Psoas muscle (tissue), 7 donors: ENCODE measurements at regions not wholly inside any gene's neighbourhood (a gene's known extent, or its start where the extent isn't known, plus 50 kb on each side); places are given as distances from the start of the nearest gene placed in this dataset.
"Not testable (repeated sequence)": the region's sequence is repeated elsewhere in the genome, so short reads cannot be mapped to it uniquely, and the experiment has no call there.

Experiments
- ATAC-seq, 4 donors: fragments of 200-7000 bp; cut with Tn5 transposase; one replicate each; pipeline ENCODE4 v1.9.1; 2020; ENCODE audit warnings: moderate library complexity in 3 of 4, mild to moderate bottlenecking in 2 of 4
- DNase-seq, 2 donors: peaks; one replicate each; pipeline ENCODE4 v3.0.0-alpha.2; 2020
- H3K27ac ChIP-seq: fragments of 200-600 bp; one replicate; pipeline ENCODE4 v1.8.0; 2022
- H3K27me3 ChIP-seq, 3 donors: fragments of 200-600 bp in 1 of 3; one replicate each; pipeline versions ENCODE4 v1.6.1 to v1.8.0; 2013 to 2022; ENCODE audit warnings: low read length in 2 of 3, mild to moderate bottlenecking in 2 of 3, moderate library complexity in 1 of 3; ENCODE audit not compliant: insufficient read depth in 3 of 3
- H3K36me3 ChIP-seq, 2 donors: fragments of 200-600 bp in 1 of 2; one replicate each; pipeline versions ENCODE4 v1.6.1 to v1.8.0; 2013 to 2022; ENCODE audit warnings: low read depth in 1 of 2, mild to moderate bottlenecking in 1 of 2, moderate library complexity in 1 of 2; ENCODE audit not compliant: insufficient read depth in 1 of 2
- H3K4me1 ChIP-seq: fragments of 200-600 bp; one replicate; pipeline ENCODE4 v1.8.0; 2022
- H3K4me3 ChIP-seq: fragments of 200-600 bp; one replicate; pipeline ENCODE4 v1.8.0; 2022; ENCODE audit warnings: mild to moderate bottlenecking
- H3K9me3 ChIP-seq: fragments of 200-600 bp; one replicate; pipeline ENCODE4 v1.8.0; 2022
- WGBS, 3 donors: extraction: QIAGEN DNeasy Blood & Tissue Kit; methylation state at CpG; one replicate each; pipeline versions ENCODE4 v1.1.6 to v1.1.7; 2013; 5-methylcytosine and 5-hydroxymethylcytosine counted together
- intact Hi-C, 2 donors: fragments of 100-400 bp; cut with DNase I; formaldehyde crosslinking; loops; one replicate each; pipeline versions ENCODE4 v1.11.0 to v1.14.2; 2022
- TF ChIP-seq, protein P1 (sequence below): fragments of 200-600 bp; IDR thresholded peaks from one replicate; pipeline ENCODE4 v1.8.0; 2022; ENCODE audit warnings: antibody characterized with exemption
- donor health status: healthy with polysubstance abuse.
- donor health status: DM: no; HTN: no; CAD: no; lungs with moderate emphysema.
- donor health status: Bipolar disorder and iron deficiency.
- donor health status: healthy.
- donor health status: DM: yes; HTN: yes; CAD: no.
- donor health status: DM: no; HTN: no; CAD: no.
- donor health status: DM: yes; HTN: yes; CAD: no.

DNA sequence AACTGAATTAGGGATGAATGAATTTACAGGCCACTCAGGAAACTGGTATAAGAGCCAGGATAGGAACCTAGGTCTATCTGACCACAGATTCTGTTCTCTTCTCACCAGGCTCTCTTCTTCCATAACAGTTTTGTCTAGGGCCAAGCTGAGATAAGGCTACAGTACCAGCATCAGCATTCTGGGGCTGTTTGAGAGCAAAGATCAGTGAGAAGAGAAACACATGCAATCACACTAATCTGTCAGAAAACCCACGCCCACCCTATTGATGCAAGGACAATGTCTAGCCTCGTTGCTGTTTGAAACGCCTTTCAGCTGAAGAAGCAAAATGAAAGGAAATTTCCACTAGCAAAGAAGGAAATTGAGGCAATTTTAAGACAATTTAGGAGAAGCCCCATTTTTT is 137.7 kb downstream of the LCA5 start:
- DNase-seq (no peak), ATAC-seq (no peak)
- Histone ChIP-seq H3K4me3 (no peak overlapping the region), H3K27ac (no peak overlapping the region), H3K36me3 (no peaks in the 10 kb centered on the region), H3K27me3 (no peaks in the 10 kb centered on the region), H3K9me3 (no peaks in the 10 kb centered on the region), H3K4me1 (no peaks in the 10 kb centered on the region)
- TF ChIP-seq, protein P1, sequence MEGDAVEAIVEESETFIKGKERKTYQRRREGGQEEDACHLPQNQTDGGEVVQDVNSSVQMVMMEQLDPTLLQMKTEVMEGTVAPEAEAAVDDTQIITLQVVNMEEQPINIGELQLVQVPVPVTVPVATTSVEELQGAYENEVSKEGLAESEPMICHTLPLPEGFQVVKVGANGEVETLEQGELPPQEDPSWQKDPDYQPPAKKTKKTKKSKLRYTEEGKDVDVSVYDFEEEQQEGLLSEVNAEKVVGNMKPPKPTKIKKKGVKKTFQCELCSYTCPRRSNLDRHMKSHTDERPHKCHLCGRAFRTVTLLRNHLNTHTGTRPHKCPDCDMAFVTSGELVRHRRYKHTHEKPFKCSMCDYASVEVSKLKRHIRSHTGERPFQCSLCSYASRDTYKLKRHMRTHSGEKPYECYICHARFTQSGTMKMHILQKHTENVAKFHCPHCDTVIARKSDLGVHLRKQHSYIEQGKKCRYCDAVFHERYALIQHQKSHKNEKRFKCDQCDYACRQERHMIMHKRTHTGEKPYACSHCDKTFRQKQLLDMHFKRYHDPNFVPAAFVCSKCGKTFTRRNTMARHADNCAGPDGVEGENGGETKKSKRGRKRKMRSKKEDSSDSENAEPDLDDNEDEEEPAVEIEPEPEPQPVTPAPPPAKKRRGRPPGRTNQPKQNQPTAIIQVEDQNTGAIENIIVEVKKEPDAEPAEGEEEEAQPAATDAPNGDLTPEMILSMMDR, result no peak
- WGBS, 3 donors, result 65 to 68% (median 68%) methylated on average over 3 of the region's 3 CpGs
- intact Hi-C loops, result no loop called here

DNA sequence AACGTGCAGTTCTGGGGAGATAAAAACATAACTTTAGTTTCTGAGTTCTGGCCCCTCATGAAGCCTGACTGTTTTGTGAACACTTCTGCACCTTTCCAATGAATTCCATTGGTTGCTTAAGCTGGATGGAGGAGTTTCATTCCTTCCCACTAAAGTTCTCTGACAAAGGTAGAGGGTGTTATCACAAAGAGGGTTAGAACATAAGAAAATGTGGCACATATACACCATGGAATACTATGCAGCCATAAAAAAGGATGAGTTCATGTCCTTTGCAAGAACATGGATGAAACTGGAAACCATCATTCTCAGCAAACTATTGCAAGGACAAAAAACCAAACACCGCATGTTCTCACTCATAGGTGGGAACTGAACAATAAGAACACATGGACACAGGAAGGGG is 138.6 kb downstream of the LCA5 start:
- H3K4me3 ChIP-seq, H3K27me3 ChIP-seq, ATAC-seq, DNase-seq, H3K4me1 ChIP-seq, H3K36me3 ChIP-seq, H3K9me3 ChIP-seq, H3K27ac ChIP-seq, intact Hi-C loops: not testable (repeated sequence)
- WGBS, 3 donors, result 0 to 96% (median 89%) methylated on average over 1 to 2 of the region's 2 CpGs

DNA sequence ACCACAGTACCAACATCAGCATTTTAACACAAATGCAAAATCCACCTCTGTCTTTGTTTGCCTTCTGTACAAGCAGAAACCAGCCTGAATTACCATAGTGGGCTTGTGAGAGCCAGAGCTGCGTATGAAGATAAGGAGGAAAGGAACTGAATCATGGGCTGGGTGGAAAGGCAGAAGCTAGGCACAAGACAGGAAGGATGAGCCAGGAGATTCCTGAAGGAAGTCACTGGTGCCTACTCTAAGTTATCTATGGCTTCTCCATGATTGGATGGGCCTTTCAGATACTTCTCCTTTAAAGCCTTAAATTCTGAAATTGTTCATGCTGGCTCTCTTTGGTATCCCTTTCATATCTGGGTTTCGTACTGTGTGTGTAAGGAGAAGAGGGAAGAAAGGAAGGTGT is 140.6 kb downstream of the LCA5 start:
- 86 to 93% (median 91%) methylated on average over 2 of the region's 2 CpGs for WGBS, 3 donors
- H3K4me3 ChIP-seq, result no peak overlapping the region
- H3K36me3 ChIP-seq, result no peaks in the 10 kb centered on the region
- ATAC-seq, result no peak
- DNase-seq, result no peak
- TF ChIP-seq, protein P1, result no peak
- no peaks in the 10 kb centered on the region for H3K27me3 ChIP-seq
- no peak overlapping the region for H3K27ac ChIP-seq
- H3K9me3 ChIP-seq, result no peaks in the 10 kb centered on the region
- intact Hi-C loops, result no loop called here
- H3K4me1 ChIP-seq, result no peaks in the 10 kb centered on the region

DNA sequence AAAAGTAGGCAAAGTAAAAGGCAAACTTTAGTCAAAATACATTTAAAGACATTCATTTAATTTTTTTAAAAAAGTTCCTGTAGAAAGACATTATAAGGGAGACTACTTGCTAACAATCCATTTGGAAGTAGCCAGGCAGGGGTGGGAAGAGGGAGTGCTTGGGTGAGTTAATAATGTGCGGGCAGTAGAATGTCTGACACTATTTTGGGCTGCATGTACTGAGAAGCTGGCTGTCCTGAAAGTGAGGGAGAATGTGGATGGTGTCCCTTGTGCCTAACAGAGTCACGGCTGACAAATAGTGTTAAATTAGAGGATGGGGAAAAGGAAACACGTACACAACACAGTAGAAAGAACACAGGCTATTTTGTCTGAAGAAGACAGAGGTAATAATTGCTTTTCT is 142.5 kb downstream of the LCA5 start:
- no peak for DNase-seq
- 71 to 78% (median 73%) methylated on average over 3 of the region's 3 CpGs for WGBS, 3 donors
- no peak overlapping the region for H3K4me3 ChIP-seq
- intact Hi-C loops, result no loop called here
- no peaks in the 10 kb centered on the region for H3K9me3 ChIP-seq
- H3K4me1 ChIP-seq, result no peaks in the 10 kb centered on the region
- H3K27me3 ChIP-seq, result no peaks in the 10 kb centered on the region
- no peak overlapping the region for H3K27ac ChIP-seq
- no peaks in the 10 kb centered on the region for H3K36me3 ChIP-seq
- TF ChIP-seq, protein P1, result no peak
- ATAC-seq, result no peak

DNA sequence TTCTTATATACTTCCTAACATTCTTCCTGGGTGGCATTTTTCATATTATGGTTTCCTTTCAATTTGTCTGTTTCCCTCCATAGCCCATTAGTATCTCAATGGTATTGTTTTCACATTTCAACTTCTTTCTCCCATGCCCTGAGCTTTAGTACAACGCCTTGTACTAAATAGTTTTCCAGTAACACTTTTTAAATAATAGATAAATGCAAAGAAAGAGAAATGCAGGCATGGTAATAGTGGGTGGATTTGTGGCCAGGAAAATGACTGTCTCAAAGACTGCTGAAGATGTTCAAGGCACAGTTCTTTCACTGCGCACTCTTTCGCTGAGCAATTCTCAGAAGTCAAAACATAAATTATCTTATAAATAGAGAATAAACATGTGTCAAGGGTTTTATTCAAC is 145.1 kb downstream of the LCA5 start:
- Histone ChIP-seq H3K27ac (no peak overlapping the region), H3K4me3 (no peak overlapping the region), H3K4me1 (no peaks in the 10 kb centered on the region), H3K27me3 (no peaks in the 10 kb centered on the region), H3K9me3 (no peaks in the 10 kb centered on the region), H3K36me3 (no peaks in the 10 kb centered on the region)
- TF ChIP-seq, protein P1, result no peak
- 89 to 93% (median 92%) methylated on average over 3 of the region's 3 CpGs for WGBS, 3 donors
- intact Hi-C loops, result no loop called here
- no peak for DNase-seq
- ATAC-seq, result no peak
